ENCODE measurements at regions not wholly inside any gene's neighbourhood (a gene's known extent, or its start where the extent isn't known, plus 50 kb on each side); places are given as distances from the start of the nearest gene placed in this dataset.

DNA sequence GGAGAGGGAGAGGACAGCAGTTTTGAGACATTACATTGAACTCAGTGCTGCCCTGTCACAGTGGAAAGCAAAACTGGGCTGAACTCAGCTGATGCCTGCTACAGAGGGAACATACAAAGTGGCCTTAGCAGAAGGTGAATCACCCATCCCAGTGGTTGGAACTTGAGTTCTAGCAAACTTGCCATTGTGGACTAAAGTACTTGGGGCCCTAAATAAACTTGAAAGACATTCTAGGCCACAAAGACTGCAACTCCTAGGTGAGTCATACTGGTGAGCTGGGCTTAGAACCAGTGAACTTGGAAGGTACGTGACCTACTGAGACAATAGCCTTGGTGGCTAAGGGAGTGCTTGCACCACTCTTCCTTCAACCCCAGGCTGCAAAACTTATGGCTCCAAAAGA lies 155.7 kb upstream of the RIOK2 start:
- no peak for TF ChIP-seq POLR2A (IDR thresholded peaks at IDR 0.05; ENCODE audit: low read depth)
- no peak for TF ChIP-seq POLR2AphosphoS5 (IDR thresholded peaks at IDR 0.05)
